ENCODE measurements at regions not wholly inside any gene's neighbourhood (a gene's known extent, or its start where the extent isn't known, plus 50 kb on each side); places are given as distances from the start of the nearest gene placed in this dataset.

- POLR2A ChIA-PET, result no interaction called here
- FAIRE-seq (no peak), DNase-seq (ENCODE audit: low read depth, low spot score) (no peak)
- no TSS peak for BruUV-seq (replicated peaks)
- CTCF ChIA-PET, result no interaction called here
- H3K27me3 ChIP-seq (ENCODE audit: control insufficient read depth in 2 of 2, insufficient read depth in 2 of 2, low read length in 2 of 2), result no peaks in the 10 kb centered on the region
- no peaks in the 10 kb centered on the region for H3K4me1 ChIP-seq (ENCODE audit: control insufficient read depth, extremely low read depth, insufficient read depth, low read length)
- no peaks in the 10 kb centered on the region for H4K20me1 ChIP-seq (replicated peaks; ENCODE audit: control insufficient read depth, extremely low read depth, insufficient read depth, low read length)
- no peak overlapping the region for H3K4me3 ChIP-seq (replicated peaks in 1 of 3; ENCODE audit: insufficient read depth in 1 of 3, low read depth in 1 of 3, low read length in 3 of 3)
- H3K9ac ChIP-seq (replicated peaks; ENCODE audit: extremely low read depth, insufficient read depth, low read length), result no peak overlapping the region
- H3K27ac ChIP-seq (ENCODE audit: insufficient read depth, low read depth, low read length), result no peak overlapping the region
- dilution Hi-C loops (cut with MboI; ENCODE audit: extremely low pct_ligation_motif_present, low sequenced_read_pairs), result loop anchor here (25.0 kb wide), 1 partner anchor 467 kb away; no protein-coding TSS in a partner anchor
- intact Hi-C loops (cut with micrococcal nuclease), result no loop called here
- H3K4me2 ChIP-seq (ENCODE audit: insufficient read depth, low read length), result no peak overlapping the region
- H3K9me1 ChIP-seq (replicated peaks; ENCODE audit: control insufficient read depth, extremely low read depth, insufficient read depth, low read length), result no peaks in the 10 kb centered on the region
- no peaks in the 10 kb centered on the region for H3K36me3 ChIP-seq (ENCODE audit: control insufficient read depth in 2 of 2, extremely low read depth in 1 of 2, insufficient read depth in 2 of 2, low read length in 2 of 2)
- H2AFZ ChIP-seq (ENCODE audit: low read depth, low read length), result no peak overlapping the region
- no peaks in the 10 kb centered on the region for H3K79me2 ChIP-seq (ENCODE audit: control insufficient read depth, insufficient read depth, low read length)
- TF ChIP-seq MYC (IDR thresholded peaks at IDR 0.05; ENCODE audit: low read depth, low read length) (no peak), FOS (IDR thresholded peaks at IDR 0.05; ENCODE audit: borderline replicate concordance, insufficient read depth, low read length) (no peak), CTCF (IDR thresholded peaks at IDR 0.05; ENCODE audit: extremely low read depth in 1 of 2, insufficient read depth in 1 of 2, low read depth in 1 of 2, low read length in 2 of 2) (no peak), JUN (IDR thresholded peaks at IDR 0.05; ENCODE audit: borderline replicate concordance, insufficient read depth, insufficient read length, low read depth) (no peak), GATA2 (IDR thresholded peaks at IDR 0.05; ENCODE audit: insufficient read depth, insufficient read length, low read depth, low read length) (no peak), EZH2 (IDR thresholded peaks at IDR 0.05; ENCODE audit: borderline replicate concordance, low read depth, low read length, severe bottlenecking) (no peak), POLR2A (IDR thresholded peaks at IDR 0.05; ENCODE audit: low read depth, low read length) (no peak), POLR2AphosphoS5 (IDR thresholded peaks at IDR 0.05; ENCODE audit: insufficient read depth, low read depth, low read length) (no peak), MAX (IDR thresholded peaks at IDR 0.05; ENCODE audit: insufficient read depth, insufficient read length) (no peak)
- H3K9me3 ChIP-seq (replicated peaks; ENCODE audit: control insufficient read depth, insufficient read depth, low read length), result no peaks in the 10 kb centered on the region
These were observed 71.7 kb upstream of the MAP3K4 start for GRCh38 chr6:160919723-160920440.

All from endothelial cell of umbilical vein (primary cell).